SK-N-MC (cell line): ENCODE measurements at regions not wholly inside any gene's neighbourhood (a gene's known extent, or its start where the extent isn't known, plus 50 kb on each side); places are given as distances from the start of the nearest gene placed in this dataset.

Experiments
- EZH2 ChIP-seq: fragments of 200-600 bp; sonication (generic); IDR thresholded peaks from one replicate; pipeline ENCODE4 v1.6.1; 2017; ENCODE audit warnings: antibody characterized with exemption
- FOXP2 ChIP-seq: optimal IDR thresholded peaks from 2 replicates; pipeline ENCODE3; 2011; ENCODE audit warnings: mild to moderate bottlenecking, moderate library complexity; ENCODE audit not compliant: insufficient read depth; ENCODE audit errors: extremely low read length, control extremely low read depth
- POLR2AphosphoS5 ChIP-seq: IDR thresholded peaks from 2 replicates; pipeline ENCODE4 v1.6.1; 2012; ENCODE audit warnings: mild to moderate bottlenecking, low read depth, low read length, borderline replicate concordance

DNA sequence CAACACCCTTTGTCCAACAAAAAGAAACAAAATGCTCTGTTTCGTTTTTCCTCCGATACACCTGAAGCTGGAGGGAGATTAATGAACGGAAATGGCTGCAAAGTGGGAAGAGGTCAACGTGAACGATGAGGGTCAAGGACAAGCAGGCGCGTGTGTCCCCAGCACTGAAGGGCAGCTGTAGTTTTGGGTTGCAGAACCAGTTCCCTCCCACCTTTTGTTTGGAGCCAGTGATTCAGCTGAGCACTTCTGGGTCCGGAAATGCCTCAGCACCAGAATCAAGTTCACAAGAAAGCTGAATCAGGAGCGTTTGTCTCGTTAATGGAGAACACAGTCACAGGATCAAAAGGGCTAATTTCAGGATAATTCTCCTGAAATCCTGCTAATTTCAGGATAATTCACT, 51.1 kb upstream of the PWP1 start:
- TF ChIP-seq POLR2AphosphoS5 (no peak), EZH2 (no peak), FOXP2 (no peak)
